KMS-11 (cell line): ENCODE measurements at regions not wholly inside any gene's neighbourhood (a gene's known extent, or its start where the extent isn't known, plus 50 kb on each side); places are given as distances from the start of the nearest gene placed in this dataset.

Experiments
- H2AFZ ChIP-seq: fragments of 200-600 bp; sonication (generic); 2 replicates; pipeline ENCODE4 v1.6.1; 2016; ENCODE audit warnings: antibody characterized with exemption, mixed run types, low read depth
- H3K27ac ChIP-seq: fragments of 200-600 bp; sonication (generic); 2 replicates; pipeline ENCODE4 v1.6.1; 2016; ENCODE audit warnings: mild to moderate bottlenecking, mixed run types
- H3K27me3 ChIP-seq: fragments of 200-600 bp; sonication (generic); 2 replicates; pipeline ENCODE4 v1.6.1; 2017; ENCODE audit warnings: mild to moderate bottlenecking, low read depth, mixed run types, moderate library complexity; ENCODE audit not compliant: insufficient read depth
- H3K36me3 ChIP-seq: fragments of 200-600 bp; sonication (generic); 2 replicates; pipeline ENCODE4 v1.6.1; 2017; ENCODE audit warnings: mild to moderate bottlenecking, mixed run types; ENCODE audit not compliant: insufficient read depth
- H3K4me1 ChIP-seq: fragments of 200-600 bp; sonication (generic); 2 replicates; pipeline ENCODE4 v1.6.1; 2016; ENCODE audit warnings: mild to moderate bottlenecking, low read depth, mixed run types; ENCODE audit not compliant: poor library complexity, severe bottlenecking
- H3K4me2 ChIP-seq: fragments of 200-600 bp; sonication (generic); 2 replicates; pipeline ENCODE4 v1.7.0; 2016; ENCODE audit warnings: mild to moderate bottlenecking, mixed run types
- H3K4me3 ChIP-seq: fragments of 200-600 bp; sonication (generic); IDR thresholded peaks from 2 replicates; pipeline ENCODE4 v1.6.1; 2017; ENCODE audit warnings: low read depth, low read length, mixed read lengths; ENCODE audit not compliant: insufficient read depth
- H3K79me2 ChIP-seq: fragments of 200-600 bp; sonication (generic); 2 replicates; pipeline ENCODE4 v1.6.1; 2016; ENCODE audit warnings: low read depth, mixed run types; ENCODE audit not compliant: insufficient read depth
- H3K9ac ChIP-seq: fragments of 200-600 bp; sonication (generic); 2 replicates; pipeline ENCODE4 v1.6.1; 2016; ENCODE audit warnings: mild to moderate bottlenecking, mixed run types
- H4K20me1 ChIP-seq: fragments of 200-600 bp; sonication (generic); 2 replicates; pipeline ENCODE4 v1.6.1; 2016; ENCODE audit warnings: mild to moderate bottlenecking, mixed run types; ENCODE audit not compliant: insufficient read depth
- TF ChIP-seq, protein P1 (sequence below): fragments of 200-600 bp; sonication (generic); conservative IDR thresholded peaks from 2 replicates; pipeline ENCODE4 v1.6.1; 2017; ENCODE audit warnings: low read depth, mild to moderate bottlenecking, antibody characterized with exemption, low read length, moderate library complexity, mixed read lengths

DNA sequence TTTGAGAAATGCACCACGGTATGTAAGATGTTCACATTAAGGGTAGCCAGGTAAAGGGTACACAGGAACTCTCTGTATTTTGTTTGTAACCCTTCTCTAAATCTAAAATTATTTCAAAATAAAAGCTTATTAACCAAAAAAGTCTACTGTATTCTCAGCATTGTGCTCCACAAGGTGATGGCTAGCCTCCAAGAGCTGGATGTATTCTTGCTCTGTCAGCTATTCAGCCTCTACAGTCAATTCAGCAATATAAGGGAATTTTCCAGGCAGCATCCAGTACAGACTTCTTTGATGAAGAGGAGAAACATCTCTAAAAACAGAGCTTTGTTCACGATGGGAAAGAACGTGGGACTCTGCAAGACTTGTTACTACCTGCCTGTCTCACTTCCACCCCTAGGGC lies 63.5 kb upstream of the MAOA start:
- Histone ChIP-seq H3K27me3 (no peaks in the 10 kb centered on the region), H3K9ac (no peak overlapping the region), H3K4me2 (no peak overlapping the region), H2AFZ (no peak overlapping the region), H3K4me3 (no peak overlapping the region), H3K79me2 (no peaks in the 10 kb centered on the region), H3K36me3 (no peaks in the 10 kb centered on the region), H3K27ac (no peak overlapping the region), H3K4me1 (no peaks in the 10 kb centered on the region), H4K20me1 (no peaks in the 10 kb centered on the region)
- TF ChIP-seq, protein P1, sequence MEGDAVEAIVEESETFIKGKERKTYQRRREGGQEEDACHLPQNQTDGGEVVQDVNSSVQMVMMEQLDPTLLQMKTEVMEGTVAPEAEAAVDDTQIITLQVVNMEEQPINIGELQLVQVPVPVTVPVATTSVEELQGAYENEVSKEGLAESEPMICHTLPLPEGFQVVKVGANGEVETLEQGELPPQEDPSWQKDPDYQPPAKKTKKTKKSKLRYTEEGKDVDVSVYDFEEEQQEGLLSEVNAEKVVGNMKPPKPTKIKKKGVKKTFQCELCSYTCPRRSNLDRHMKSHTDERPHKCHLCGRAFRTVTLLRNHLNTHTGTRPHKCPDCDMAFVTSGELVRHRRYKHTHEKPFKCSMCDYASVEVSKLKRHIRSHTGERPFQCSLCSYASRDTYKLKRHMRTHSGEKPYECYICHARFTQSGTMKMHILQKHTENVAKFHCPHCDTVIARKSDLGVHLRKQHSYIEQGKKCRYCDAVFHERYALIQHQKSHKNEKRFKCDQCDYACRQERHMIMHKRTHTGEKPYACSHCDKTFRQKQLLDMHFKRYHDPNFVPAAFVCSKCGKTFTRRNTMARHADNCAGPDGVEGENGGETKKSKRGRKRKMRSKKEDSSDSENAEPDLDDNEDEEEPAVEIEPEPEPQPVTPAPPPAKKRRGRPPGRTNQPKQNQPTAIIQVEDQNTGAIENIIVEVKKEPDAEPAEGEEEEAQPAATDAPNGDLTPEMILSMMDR, result no peak

DNA sequence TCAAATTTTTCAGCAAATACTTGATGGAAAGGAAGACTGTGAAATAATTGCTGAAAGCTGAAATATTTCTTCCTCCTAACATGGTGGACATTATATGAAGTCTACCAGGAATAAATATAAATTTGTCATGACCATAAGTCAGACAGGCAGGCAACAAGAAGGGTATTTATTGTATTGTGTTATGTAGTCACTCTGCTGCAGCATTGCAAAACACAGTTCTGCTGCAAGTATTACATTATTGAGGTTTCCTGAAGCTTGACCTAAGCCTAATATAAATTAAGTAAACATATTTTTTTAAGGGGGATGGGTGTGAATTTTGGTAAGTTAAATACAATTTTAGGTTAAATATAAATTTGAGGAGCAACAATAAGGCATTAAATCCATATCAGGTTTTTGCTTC lies 60.2 kb upstream of the MAOA start:
- H3K4me1 ChIP-seq, result no peaks in the 10 kb centered on the region
- H2AFZ ChIP-seq, result no peak overlapping the region
- no peaks in the 10 kb centered on the region for H3K27me3 ChIP-seq
- no peak overlapping the region for H3K4me3 ChIP-seq
- no peak overlapping the region for H3K4me2 ChIP-seq
- no peak overlapping the region for H3K27ac ChIP-seq
- no peak overlapping the region for H3K9ac ChIP-seq
- no peaks in the 10 kb centered on the region for H3K79me2 ChIP-seq
- TF ChIP-seq, protein P1, result no peak
- H4K20me1 ChIP-seq, result no peaks in the 10 kb centered on the region
- no peaks in the 10 kb centered on the region for H3K36me3 ChIP-seq

DNA sequence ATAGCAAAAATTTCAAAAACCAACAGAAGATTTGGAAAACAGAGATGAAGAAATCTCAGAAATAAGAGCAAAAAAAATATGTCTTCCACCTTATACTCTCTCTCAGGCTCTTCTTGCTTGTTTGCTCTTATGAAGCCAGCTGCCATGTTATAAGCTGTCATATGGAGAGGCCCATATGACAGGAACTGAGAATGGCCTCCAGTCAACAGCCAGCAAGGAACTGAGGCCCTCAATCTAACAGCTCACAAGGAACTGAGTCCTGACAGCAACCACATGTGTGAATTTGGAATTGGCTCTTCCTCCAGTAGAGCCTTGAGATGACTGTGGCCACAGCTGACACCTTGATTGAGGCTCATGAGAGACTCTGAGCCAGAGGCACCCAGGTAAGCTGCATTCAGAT lies 51.3 kb upstream of the MAOA start:
- H3K4me1 ChIP-seq, result no peaks in the 10 kb centered on the region
- no peak overlapping the region for H2AFZ ChIP-seq
- H3K27ac ChIP-seq, result no peak overlapping the region
- H4K20me1 ChIP-seq, result no peaks in the 10 kb centered on the region
- no peaks in the 10 kb centered on the region for H3K79me2 ChIP-seq
- H3K4me3 ChIP-seq, result no peak overlapping the region
- no peaks in the 10 kb centered on the region for H3K27me3 ChIP-seq
- TF ChIP-seq, protein P1, result no peak
- no peaks in the 10 kb centered on the region for H3K36me3 ChIP-seq
- no peak overlapping the region for H3K9ac ChIP-seq
- H3K4me2 ChIP-seq, result no peak overlapping the region

DNA sequence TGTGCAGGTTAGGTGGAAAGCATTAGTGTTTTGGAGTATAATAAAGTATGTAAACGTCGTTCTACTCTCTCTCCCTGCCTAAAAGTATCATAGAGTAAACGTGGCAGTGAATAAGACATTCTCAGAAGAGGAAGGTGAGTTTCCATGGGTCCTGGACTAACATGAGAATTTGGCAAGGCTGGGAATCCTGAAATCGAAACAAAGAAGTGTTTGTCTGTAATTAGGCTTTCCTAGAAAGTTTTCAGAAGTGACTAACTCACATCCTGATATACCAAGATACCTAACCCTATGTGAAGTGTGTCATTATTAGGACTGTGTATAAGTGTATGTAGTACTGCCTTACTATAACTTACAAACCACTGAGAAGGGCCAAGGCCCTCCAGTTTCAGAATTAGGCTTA lies 50.7 kb upstream of the MAOA start:
- Histone ChIP-seq H3K9ac (no peak overlapping the region), H3K27me3 (no peaks in the 10 kb centered on the region), H3K36me3 (no peaks in the 10 kb centered on the region), H3K4me2 (no peak overlapping the region), H3K4me1 (no peaks in the 10 kb centered on the region), H2AFZ (no peak overlapping the region), H3K79me2 (no peaks in the 10 kb centered on the region), H3K27ac (no peak overlapping the region), H4K20me1 (no peaks in the 10 kb centered on the region), H3K4me3 (no peak overlapping the region)
- TF ChIP-seq, protein P1, result no peak
